Small intestine (tissue), 7 donors: ENCODE measurements at regions not wholly inside any gene's neighbourhood (a gene's known extent, or its start where the extent isn't known, plus 50 kb on each side); places are given as distances from the start of the nearest gene placed in this dataset.

Source experiments
- DNase-seq, 2 donors: peaks; one replicate each; pipeline versions ENCODE4 v3.0.0 to v3.0.0-alpha.2; 2013
- FAIRE-seq: peaks from 2 replicates; lab custom pipeline; 2012; peaks lifted over from hg19 to GRCh38; lab: Jason Lieb, UNC
- H3K27ac ChIP-seq, 3 donors: one replicate each; pipeline ENCODE4 v1.5.1; 2013; ENCODE audit warnings: low read length in 2 of 3, mild to moderate bottlenecking in 2 of 3, control low read depth in 1 of 3, inconsistent platforms in 1 of 3, low read depth in 1 of 3, moderate library complexity in 1 of 3
- H3K27me3 ChIP-seq, 3 donors: one replicate each; pipeline ENCODE4 v1.6.1; 2013; ENCODE audit warnings: low read length in 3 of 3, inconsistent platforms in 1 of 3; ENCODE audit not compliant: control insufficient read depth in 3 of 3, insufficient read depth in 3 of 3
- H3K36me3 ChIP-seq, 3 donors: one replicate each; pipeline ENCODE4 v1.6.1; 2013; ENCODE audit warnings: low read length in 3 of 3, inconsistent platforms in 1 of 3, low read depth in 1 of 3, mild to moderate bottlenecking in 1 of 3, moderate library complexity in 1 of 3; ENCODE audit not compliant: control insufficient read depth in 3 of 3, insufficient read depth in 2 of 3
- H3K4me1 ChIP-seq, 3 donors: one replicate each; pipeline ENCODE4 v1.6.1; 2013; ENCODE audit warnings: low read length in 2 of 3, inconsistent platforms in 1 of 3, low read depth in 1 of 3, mild to moderate bottlenecking in 1 of 3, moderate library complexity in 1 of 3; ENCODE audit not compliant: control insufficient read depth in 3 of 3, insufficient read depth in 2 of 3
- H3K4me3 ChIP-seq, 3 donors: one replicate each; pipeline ENCODE4 v1.5.1; 2013; ENCODE audit warnings: low read length in 3 of 3, control low read depth in 1 of 3, inconsistent platforms in 1 of 3, low read depth in 1 of 3, mild to moderate bottlenecking in 1 of 3, moderate library complexity in 1 of 3
- H3K9me3 ChIP-seq, 2 donors: one replicate each; pipeline ENCODE4 v1.6.1; 2013; ENCODE audit warnings: low read depth in 1 of 2, low read length in 1 of 2; ENCODE audit not compliant: control insufficient read depth in 2 of 2, insufficient read depth in 1 of 2
- WGBS, 3 donors: extraction: QIAGEN DNeasy Blood & Tissue Kit; methylation state at CpG; one replicate each; pipeline ENCODE4 v1.1.7; 2013; 5-methylcytosine and 5-hydroxymethylcytosine counted together
- donor health status: healthy with polysubstance abuse.
- donor health status: control.
- donor health status: control.
- donor health status: Bipolar disorder and iron deficiency.
- donor health status: healthy.

DNA sequence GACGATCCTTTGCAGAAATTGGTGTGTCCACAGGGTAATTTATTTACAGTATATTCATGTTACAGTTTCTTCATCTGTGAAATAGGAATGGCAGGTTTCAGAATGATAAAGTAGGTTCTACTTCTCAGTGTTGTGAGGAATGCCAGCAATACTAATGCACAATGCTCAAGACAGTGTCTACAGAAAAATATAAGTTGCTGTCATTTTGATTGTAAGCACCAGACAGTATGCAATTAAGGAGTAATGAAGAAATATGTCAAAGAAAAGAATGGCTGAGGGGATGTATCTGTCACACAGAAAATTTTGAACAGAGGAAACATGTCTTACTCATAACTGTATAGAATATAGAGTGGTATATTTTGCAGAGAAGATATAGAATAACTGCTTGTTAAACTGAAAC, 525.4 kb downstream of the GALC start:
- 83 to 89% (median 88%) methylated on average over 1 of the region's 1 CpG for WGBS, 3 donors
- no peaks in the 10 kb centered on the region for H3K36me3 ChIP-seq
- no peak overlapping the region for H3K27ac ChIP-seq
- H3K4me1 ChIP-seq: no peaks in the 10 kb centered on the region
- H3K4me3 ChIP-seq: no peak overlapping the region
- peaks cover 0 to 3% of the 10 kb centered on the region in 2 donors for H3K9me3 ChIP-seq
- no peaks in the 10 kb centered on the region for H3K27me3 ChIP-seq
- DNase-seq (no peak), FAIRE-seq (no peak)

DNA sequence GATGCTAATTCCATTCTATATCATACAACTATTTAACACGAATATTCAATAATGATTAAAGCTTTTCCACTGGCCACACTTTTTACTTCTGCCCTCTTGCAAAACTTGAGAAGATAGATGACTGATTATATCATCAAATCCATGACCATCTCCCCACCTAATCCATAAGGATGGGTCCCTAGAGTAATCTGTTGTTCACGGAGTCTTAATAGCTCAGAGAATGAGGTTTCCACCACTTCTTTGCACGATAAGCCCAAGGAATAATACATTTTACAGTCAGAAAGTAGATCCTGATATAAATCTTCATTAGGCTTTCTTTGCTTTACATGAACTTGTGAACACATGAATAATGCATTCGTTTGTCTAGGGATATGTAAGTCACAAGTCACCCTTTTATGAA, 527.2 kb downstream of the GALC start:
- no peak overlapping the region for H3K27ac ChIP-seq
- DNase-seq (no peak), FAIRE-seq (no peak)
- no peaks in the 10 kb centered on the region for H3K4me1 ChIP-seq
- WGBS, 3 donors: 56 to 72% (median 59%) methylated on average over 4 of the region's 4 CpGs
- no peaks in the 10 kb centered on the region for H3K27me3 ChIP-seq
- H3K9me3 ChIP-seq: no peaks in the 10 kb centered on the region
- H3K36me3 ChIP-seq: no peaks in the 10 kb centered on the region
- H3K4me3 ChIP-seq: no peak overlapping the region

DNA sequence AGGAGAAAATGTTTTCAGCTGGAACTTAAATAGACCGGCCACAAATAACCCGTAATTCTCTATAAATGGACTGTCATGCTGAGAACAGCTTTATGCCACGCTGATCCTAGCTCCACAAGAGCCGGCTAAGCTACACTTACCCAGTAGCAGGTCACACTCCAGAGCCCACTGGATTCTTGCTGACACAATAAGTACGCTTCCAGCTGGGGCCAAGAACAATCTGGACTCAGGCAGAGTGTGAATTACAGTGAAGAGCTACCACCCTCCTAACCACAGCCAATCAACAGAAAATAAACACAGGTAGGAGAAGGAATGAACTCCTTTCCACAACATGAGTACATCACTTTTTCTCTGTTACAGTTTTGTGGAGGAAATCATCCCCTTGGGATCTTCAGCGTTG, 531.3 kb downstream of the GALC start:
- no peaks in the 10 kb centered on the region for H3K27me3 ChIP-seq
- FAIRE-seq (no peak), DNase-seq (no peak)
- 78 to 88% (median 85%) methylated on average over 6 of the region's 6 CpGs for WGBS, 3 donors
- H3K36me3 ChIP-seq: no peaks in the 10 kb centered on the region
- no peak overlapping the region for H3K4me3 ChIP-seq
- H3K4me1 ChIP-seq: no peaks in the 10 kb centered on the region
- no peaks in the 10 kb centered on the region for H3K9me3 ChIP-seq
- H3K27ac ChIP-seq: no peak overlapping the region

DNA sequence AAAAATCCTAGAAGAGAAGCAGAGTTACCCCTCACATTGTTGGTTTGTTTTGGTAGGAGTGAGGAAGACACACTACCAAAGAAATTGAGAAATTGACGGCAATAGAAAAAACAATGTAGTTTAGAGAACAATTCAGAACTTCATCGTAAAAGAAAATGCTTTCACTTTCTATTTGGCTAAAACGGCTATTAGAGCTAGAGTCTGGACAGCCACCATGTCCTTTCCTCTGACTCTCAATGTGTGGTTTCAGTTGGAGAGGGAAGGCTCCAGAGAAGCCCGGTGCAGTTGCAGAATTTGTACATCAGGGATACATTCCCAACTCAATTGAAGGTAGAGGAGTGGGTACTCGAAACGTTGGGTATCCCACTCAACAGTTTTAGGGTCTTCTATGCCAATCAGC, 535.3 kb downstream of the GALC start:
- Histone ChIP-seq H3K4me1 (no peaks in the 10 kb centered on the region), H3K27ac (no peak overlapping the region), H3K4me3 (no peak overlapping the region), H3K27me3 (no peaks in the 10 kb centered on the region), H3K9me3 (peaks cover 0 to 4% of the 10 kb centered on the region in 2 donors), H3K36me3 (no peaks in the 10 kb centered on the region)
- DNase-seq: no peak
- no peak for FAIRE-seq
- 53 to 68% (median 66%) methylated on average over 6 of the region's 6 CpGs for WGBS, 3 donors

DNA sequence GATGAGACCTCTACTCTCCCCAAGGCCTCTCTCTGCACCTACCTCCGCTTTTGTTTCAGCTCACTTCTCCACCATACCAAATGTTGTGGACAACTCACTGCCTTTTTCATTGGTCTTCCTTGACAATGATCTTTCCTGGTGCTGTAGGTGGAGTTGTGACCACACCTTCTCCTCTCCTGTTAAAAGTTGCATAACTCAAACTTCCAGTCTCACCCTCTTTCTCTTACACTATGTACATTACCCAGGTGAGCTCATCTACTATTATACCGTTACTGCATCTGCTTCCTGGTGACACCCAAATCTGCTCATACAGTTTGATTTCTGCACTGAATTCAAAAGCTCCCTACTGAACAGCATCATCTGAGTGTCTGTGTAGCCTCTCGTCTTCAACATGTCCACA, 542.8 kb downstream of the GALC start:
- H3K9me3 ChIP-seq: no peaks in the 10 kb centered on the region
- H3K4me3 ChIP-seq: no peak overlapping the region
- no peaks in the 10 kb centered on the region for H3K27me3 ChIP-seq
- FAIRE-seq (no peak), DNase-seq (no peak)
- no peaks in the 10 kb centered on the region for H3K36me3 ChIP-seq
- H3K4me1 ChIP-seq: no peaks in the 10 kb centered on the region
- no peak overlapping the region for H3K27ac ChIP-seq
- 77 to 87% (median 77%) methylated on average over 3 of the region's 3 CpGs for WGBS, 3 donors

DNA sequence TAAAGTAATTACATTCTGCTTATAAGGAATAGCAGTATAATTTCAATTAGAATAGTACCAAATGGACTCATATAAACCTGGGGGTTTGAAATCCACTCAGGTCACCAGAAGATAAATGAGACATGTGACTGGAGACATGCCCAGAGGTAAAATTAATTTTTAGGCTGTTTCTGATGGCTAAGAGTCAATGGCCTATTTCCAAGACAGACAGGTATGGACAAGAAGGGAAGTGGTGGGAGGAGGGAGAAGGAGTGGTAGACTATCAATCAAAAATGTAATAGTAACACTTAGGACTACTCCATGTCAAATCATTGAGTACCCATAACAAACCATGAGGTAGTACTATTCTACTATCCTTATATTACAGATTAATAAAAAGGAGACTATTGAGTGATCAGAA, 544.0 kb downstream of the GALC start:
- H3K9me3 ChIP-seq: no peaks in the 10 kb centered on the region
- FAIRE-seq (no peak), DNase-seq (no peak)
- H3K27me3 ChIP-seq: no peaks in the 10 kb centered on the region
- no peaks in the 10 kb centered on the region for H3K36me3 ChIP-seq
- H3K4me3 ChIP-seq: no peak overlapping the region
- no peak overlapping the region for H3K27ac ChIP-seq
- no peaks in the 10 kb centered on the region for H3K4me1 ChIP-seq

DNA sequence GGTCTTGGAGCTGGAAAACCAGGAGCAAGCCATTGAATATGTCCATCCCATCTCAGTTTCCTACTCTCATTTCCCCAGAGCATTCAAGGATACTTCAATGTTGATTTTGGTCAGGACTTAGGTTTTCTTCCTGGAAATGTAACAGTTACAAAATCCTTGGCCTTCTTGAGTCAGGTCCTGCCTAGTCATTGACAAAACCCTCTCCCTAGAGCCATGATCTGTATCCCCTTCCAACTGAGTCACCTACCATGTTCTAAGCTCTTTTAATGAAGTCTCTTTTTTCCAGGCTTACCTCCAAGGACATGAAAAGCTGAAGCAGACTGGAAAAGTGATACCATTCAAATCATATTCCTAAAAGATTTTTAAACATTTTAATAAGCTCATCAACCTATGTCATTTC, 549.2 kb downstream of the GALC start:
- no peak overlapping the region for H3K4me3 ChIP-seq
- H3K27ac ChIP-seq: no peak overlapping the region
- no peaks in the 10 kb centered on the region for H3K27me3 ChIP-seq
- no peaks in the 10 kb centered on the region for H3K36me3 ChIP-seq
- FAIRE-seq (no peak), DNase-seq (no peak)
- no peaks in the 10 kb centered on the region for H3K4me1 ChIP-seq
- no peaks in the 10 kb centered on the region for H3K9me3 ChIP-seq

DNA sequence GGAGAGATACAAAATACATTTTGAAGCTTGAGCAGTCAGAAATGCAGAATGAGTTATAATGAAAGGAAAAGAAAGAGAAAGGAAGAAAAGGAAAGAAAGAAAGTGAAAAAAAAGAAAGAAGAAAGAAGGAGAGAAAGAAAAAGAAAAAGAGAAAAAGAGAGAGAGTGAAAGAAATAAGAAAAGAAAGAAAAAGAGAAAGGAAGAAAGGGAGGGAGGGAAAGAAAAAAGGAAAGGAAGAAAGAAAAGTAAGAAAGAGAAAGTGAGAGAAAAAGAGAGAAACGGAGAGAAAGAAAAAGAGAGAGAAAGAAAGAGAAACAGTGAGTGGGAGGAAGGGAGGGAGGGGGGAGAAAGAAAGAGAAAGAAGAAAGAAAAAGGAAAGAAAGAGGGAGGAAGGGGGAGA, 549.9 kb downstream of the GALC start:
- no peaks in the 10 kb centered on the region for H3K9me3 ChIP-seq
- no peaks in the 10 kb centered on the region for H3K36me3 ChIP-seq
- WGBS, 3 donors: 75 to 88% (median 85%) methylated on average over 1 of the region's 1 CpG
- H3K27me3 ChIP-seq: no peaks in the 10 kb centered on the region
- DNase-seq (no peak), FAIRE-seq (no peak)
- no peak overlapping the region for H3K27ac ChIP-seq
- no peak overlapping the region for H3K4me3 ChIP-seq
- H3K4me1 ChIP-seq: no peaks in the 10 kb centered on the region

DNA sequence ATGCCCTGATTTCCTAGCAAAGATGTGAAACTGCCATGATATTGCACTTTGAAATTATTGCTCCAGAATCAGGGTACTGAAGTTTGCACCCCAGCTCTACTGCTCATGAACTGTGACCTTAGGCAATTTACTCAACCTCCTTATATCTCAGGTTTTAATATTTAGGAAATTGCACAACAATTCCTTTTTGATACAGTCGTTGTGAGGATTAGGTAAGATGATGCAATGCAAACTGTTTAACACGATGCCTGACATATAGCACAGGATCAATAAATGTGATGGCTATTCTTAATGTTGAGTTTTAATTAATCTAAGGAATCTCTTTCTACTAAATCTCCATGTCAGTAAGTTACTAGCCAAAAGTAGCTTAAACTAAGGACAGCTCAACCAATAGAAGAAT, 555.8 kb downstream of the GALC start:
- no peak for DNase-seq
- H3K27ac ChIP-seq: no peak overlapping the region
- no peak for FAIRE-seq
- WGBS, 3 donors: 48 to 60% (median 59%) methylated on average over 2 of the region's 2 CpGs
- no peaks in the 10 kb centered on the region for H3K36me3 ChIP-seq
- H3K9me3 ChIP-seq: no peaks in the 10 kb centered on the region
- no peaks in the 10 kb centered on the region for H3K27me3 ChIP-seq
- H3K4me1 ChIP-seq: no peaks in the 10 kb centered on the region
- H3K4me3 ChIP-seq: no peak overlapping the region
